Gastroesophageal sphincter (tissue), 4 donors: ENCODE measurements at regions not wholly inside any gene's neighbourhood (a gene's known extent, or its start where the extent isn't known, plus 50 kb on each side); places are given as distances from the start of the nearest gene placed in this dataset.

Source experiments
- ATAC-seq: fragments of 150-250 bp; one replicate; pipeline ENCODE4 v1.9.1; 2016; ENCODE audit warnings: mild to moderate bottlenecking, moderate library complexity
- H3K27ac ChIP-seq, 4 donors: fragments of 200-600 bp; sonication (generic) in 3 of 4; 1 replicate in 3 of 4; 2 replicates in 1 of 4; pipeline ENCODE4 v1.5.1; 2016 to 2019
- H3K27me3 ChIP-seq: fragments of 200-600 bp; sonication (generic); one replicate; pipeline ENCODE4 v1.5.1; 2019
- H3K36me3 ChIP-seq, 2 donors: fragments of 200-600 bp; sonication (generic); one replicate each; pipeline ENCODE4 v1.5.1; 2019; ENCODE audit warnings: control low read depth in 1 of 2
- H3K4me1 ChIP-seq, 3 donors: fragments of 200-600 bp; sonication (generic); 1 replicate in 2 of 3; 2 replicates in 1 of 3; pipeline ENCODE4 v1.5.1; 2016 to 2019; ENCODE audit warnings: control low read depth in 2 of 3
- H3K4me3 ChIP-seq, 2 donors: fragments of 200-600 bp; sonication (generic); one replicate each; pipeline ENCODE4 v1.5.1; 2019; ENCODE audit warnings: mild to moderate bottlenecking in 1 of 2, moderate library complexity in 1 of 2
- H3K9me3 ChIP-seq, 3 donors: fragments of 200-600 bp; sonication (generic); one replicate each; pipeline ENCODE4 v1.5.1; 2017 to 2019; ENCODE audit warnings: control low read depth in 2 of 3
- EP300 ChIP-seq: sonication (generic); formaldehyde crosslinking; IDR thresholded peaks from one replicate; pipeline ENCODE4 v1.6.1; 2017; ENCODE audit warnings: antibody characterized with exemption, mild to moderate bottlenecking
- POLR2A ChIP-seq, 2 donors: fragments of 450-650 bp; IDR thresholded peaks; one replicate each; pipeline ENCODE4 v1.6.1; 2017; ENCODE audit warnings: antibody characterized with exemption in 2 of 2, mild to moderate bottlenecking in 2 of 2, moderate library complexity in 1 of 2
- POLR2AphosphoS5 ChIP-seq: sonication (generic); formaldehyde crosslinking; IDR thresholded peaks from one replicate; pipeline ENCODE4 v1.6.1; 2017; ENCODE audit warnings: antibody characterized with exemption
- WGBS, 2 donors: methylation state at CpG; one replicate each; pipeline ENCODE4 v1.1.5; 2018; ENCODE audit warnings: low coverage in 1 of 2; 5-methylcytosine and 5-hydroxymethylcytosine counted together
- TF ChIP-seq, protein P1 (sequence below), 4 experiments: fragments of 200-600 bp in 2 of 4; fragments of 450-650 bp in 2 of 4; sonication (generic) in 1 of 4; IDR thresholded peaks; one replicate each; pipeline ENCODE4 v1.5.1; 2017 to 2019; ENCODE audit warnings: antibody characterized with exemption in 4 of 4, mild to moderate bottlenecking in 2 of 4, moderate library complexity in 2 of 4

DNA sequence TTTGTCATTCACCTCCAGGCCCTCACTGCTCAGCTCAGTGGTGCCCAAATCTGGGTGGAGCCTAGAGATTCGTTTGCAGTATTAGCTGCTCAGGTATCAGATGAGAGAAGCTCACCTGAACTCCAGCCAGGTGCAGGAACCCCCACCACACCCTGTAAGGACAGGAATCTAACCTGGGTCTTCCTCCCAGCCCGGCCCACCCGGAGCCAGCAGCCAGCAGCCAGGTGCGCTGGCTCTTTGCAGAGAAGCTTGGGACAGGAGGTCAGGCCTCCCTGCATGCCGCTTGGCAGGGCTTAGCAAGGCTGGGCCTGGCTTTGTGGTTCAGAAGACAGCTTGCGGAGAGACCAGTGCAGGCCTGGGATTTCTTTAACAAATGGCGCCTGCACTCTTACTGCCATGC lies 125.6 kb upstream of the MYL2 start:
- peaks cover 0 to under 1% (median 0%) of the 10 kb centered on the region in 3 donors for H3K9me3 ChIP-seq
- peaks cover 42% of the 10 kb centered on the region for H3K27me3 ChIP-seq
- no peak overlapping the region for H3K27ac ChIP-seq
- H3K4me3 ChIP-seq: no peak overlapping the region
- no peak for ATAC-seq
- no peaks in the 10 kb centered on the region for H3K4me1 ChIP-seq
- TF ChIP-seq EP300 (no peak), POLR2A (IDR thresholded peaks at IDR 0.05) (no peak), POLR2AphosphoS5 (no peak)
- TF ChIP-seq, protein P1, sequence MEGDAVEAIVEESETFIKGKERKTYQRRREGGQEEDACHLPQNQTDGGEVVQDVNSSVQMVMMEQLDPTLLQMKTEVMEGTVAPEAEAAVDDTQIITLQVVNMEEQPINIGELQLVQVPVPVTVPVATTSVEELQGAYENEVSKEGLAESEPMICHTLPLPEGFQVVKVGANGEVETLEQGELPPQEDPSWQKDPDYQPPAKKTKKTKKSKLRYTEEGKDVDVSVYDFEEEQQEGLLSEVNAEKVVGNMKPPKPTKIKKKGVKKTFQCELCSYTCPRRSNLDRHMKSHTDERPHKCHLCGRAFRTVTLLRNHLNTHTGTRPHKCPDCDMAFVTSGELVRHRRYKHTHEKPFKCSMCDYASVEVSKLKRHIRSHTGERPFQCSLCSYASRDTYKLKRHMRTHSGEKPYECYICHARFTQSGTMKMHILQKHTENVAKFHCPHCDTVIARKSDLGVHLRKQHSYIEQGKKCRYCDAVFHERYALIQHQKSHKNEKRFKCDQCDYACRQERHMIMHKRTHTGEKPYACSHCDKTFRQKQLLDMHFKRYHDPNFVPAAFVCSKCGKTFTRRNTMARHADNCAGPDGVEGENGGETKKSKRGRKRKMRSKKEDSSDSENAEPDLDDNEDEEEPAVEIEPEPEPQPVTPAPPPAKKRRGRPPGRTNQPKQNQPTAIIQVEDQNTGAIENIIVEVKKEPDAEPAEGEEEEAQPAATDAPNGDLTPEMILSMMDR (IDR thresholded peaks at IDR 0.05): no peak
- 94% methylated on average over 2 of the region's 7 CpGs; no CpG with 5 or more reads in 1 of the 2 donors for WGBS, 2 donors
- H3K36me3 ChIP-seq: no peaks in the 10 kb centered on the region

- Histone ChIP-seq H3K27me3 (peaks cover 76% of the 10 kb centered on the region), H3K9me3 (peaks cover 0 to 7% (median 0%) of the 10 kb centered on the region in 3 donors), H3K4me1 (peaks cover 0 to 8% (median 0%) of the 10 kb centered on the region in 3 donors), H3K27ac (no peak overlapping the region), H3K4me3 (no peak overlapping the region), H3K36me3 (no peaks in the 10 kb centered on the region)
- TF ChIP-seq, protein P1 (IDR thresholded peaks at IDR 0.05): no peak
- TF ChIP-seq EP300 (no peak), POLR2A (IDR thresholded peaks at IDR 0.05) (no peak), POLR2AphosphoS5 (no peak)
- 66 to 94% methylated on average over 2 of the region's 2 CpGs for WGBS, 2 donors
- no peak for ATAC-seq
Observed at GRCh38 chr12:111041091-111041490, 120.7 kb upstream of the MYL2 start.

- 60 to 81% methylated on average over 1 to 3 of the region's 3 CpGs for WGBS, 2 donors
- ATAC-seq: no peak
- Histone ChIP-seq H3K4me1 (peaks cover 0 to 12% (median 0%) of the 10 kb centered on the region in 3 donors), H3K27me3 (peaks cover 76% of the 10 kb centered on the region), H3K27ac (no peak overlapping the region), H3K9me3 (peaks cover 0 to 7% (median 0%) of the 10 kb centered on the region in 3 donors), H3K4me3 (no peak overlapping the region), H3K36me3 (no peaks in the 10 kb centered on the region)
- TF ChIP-seq EP300 (no peak), POLR2A (IDR thresholded peaks at IDR 0.05) (no peak), POLR2AphosphoS5 (no peak)
- TF ChIP-seq, protein P1 (IDR thresholded peaks at IDR 0.05): no peak
Observed at GRCh38 chr12:111040690-111041089, 120.3 kb upstream of the MYL2 start.

- 67 to 82% methylated on average over 2 to 5 of the region's 5 CpGs for WGBS, 2 donors
- no peak for ATAC-seq
- TF ChIP-seq POLR2AphosphoS5 (no peak), POLR2A (IDR thresholded peaks at IDR 0.05) (no peak), EP300 (no peak)
- TF ChIP-seq, protein P1 (IDR thresholded peaks at IDR 0.05): no peak
- Histone ChIP-seq H3K4me1 (peaks cover 0 to 30% (median 3%) of the 10 kb centered on the region in 3 donors), H3K9me3 (peaks cover 0 to 7% (median 0%) of the 10 kb centered on the region in 3 donors), H3K4me3 (no peak overlapping the region), H3K27me3 (peaks cover 83% of the 10 kb centered on the region), H3K36me3 (no peaks in the 10 kb centered on the region), H3K27ac (no peak overlapping the region)
Observed at GRCh38 chr12:111038941-111039340, 118.6 kb upstream of the MYL2 start.

GRCh38 chr12:111038077-111038476 lies 117.7 kb upstream of the MYL2 start:
- H3K27me3 ChIP-seq: peaks cover 90% of the 10 kb centered on the region
- H3K36me3 ChIP-seq: no peaks in the 10 kb centered on the region
- TF ChIP-seq, protein P1 (IDR thresholded peaks at IDR 0.05): no peak
- TF ChIP-seq POLR2AphosphoS5: no peak
- TF ChIP-seq POLR2A (IDR thresholded peaks at IDR 0.05): no peak
- TF ChIP-seq EP300: no peak
- H3K9me3 ChIP-seq: peaks cover 0 to 7% (median 0%) of the 10 kb centered on the region in 3 donors
- H3K4me1 ChIP-seq: peaks cover 0 to 37% (median 6%) of the 10 kb centered on the region in 3 donors
- ATAC-seq: no peak
- WGBS, 2 donors: 58% methylated on average over 5 of the region's 6 CpGs; no CpG with 5 or more reads in 1 of the 2 donors
- H3K27ac ChIP-seq: no peak overlapping the region
- no peak overlapping the region for H3K4me3 ChIP-seq
